H9 (cell line): ENCODE measurements at regions not wholly inside any gene's neighbourhood (a gene's known extent, or its start where the extent isn't known, plus 50 kb on each side); places are given as distances from the start of the nearest gene placed in this dataset.

Source experiments
- DNase-seq: peaks from one replicate; pipeline ENCODE4 v3.0.0-alpha.2; 2017
- H2AFZ ChIP-seq: one replicate; pipeline ENCODE4 v1.6.1; 2013; ENCODE audit warnings: mild to moderate bottlenecking, low read length, control low read depth, moderate library complexity
- H2AK5ac ChIP-seq: 2 replicates; pipeline ENCODE4 v1.6.1; 2013; ENCODE audit warnings: low read length, control low read depth, mixed read lengths; ENCODE audit not compliant: insufficient read length
- H2BK120ac ChIP-seq: one replicate; pipeline ENCODE4 v1.6.1; 2013; ENCODE audit warnings: low read depth, mild to moderate bottlenecking, low read length, control low read depth, inconsistent platforms; ENCODE audit not compliant: poor library complexity, severe bottlenecking
- H2BK12ac ChIP-seq: 2 replicates; pipeline ENCODE4 v1.6.1; 2013; ENCODE audit warnings: low read length, control low read depth, mixed read lengths, low read depth; ENCODE audit not compliant: insufficient read length
- H2BK15ac ChIP-seq: 2 replicates; pipeline ENCODE4 v1.6.1; 2013; ENCODE audit warnings: low read depth, low read length, control low read depth
- H2BK20ac ChIP-seq: one replicate; pipeline ENCODE4 v1.6.1; 2013; ENCODE audit warnings: low read depth, mild to moderate bottlenecking, low read length, control low read depth, inconsistent platforms; ENCODE audit not compliant: poor library complexity, severe bottlenecking
- H2BK5ac ChIP-seq: 2 replicates; pipeline ENCODE4 v1.6.1; 2013; ENCODE audit warnings: low read length, control low read depth, mixed read lengths; ENCODE audit not compliant: insufficient read length
- H3K14ac ChIP-seq: 2 replicates; pipeline ENCODE4 v1.6.1; 2013; ENCODE audit warnings: low read length, control low read depth; ENCODE audit not compliant: insufficient read depth
- H3K18ac ChIP-seq: 2 replicates; pipeline ENCODE4 v1.6.1; 2013; ENCODE audit warnings: low read depth, mild to moderate bottlenecking, mixed read lengths, low read length, control low read depth; ENCODE audit not compliant: insufficient read length
- H3K23ac ChIP-seq: 2 replicates; pipeline ENCODE4 v1.6.1; 2013; ENCODE audit warnings: low read length, control low read depth, mixed read lengths, low read depth; ENCODE audit not compliant: insufficient read length
- H3K23me2 ChIP-seq: 2 replicates; pipeline ENCODE4 v1.6.1; 2013; ENCODE audit warnings: low read depth, mild to moderate bottlenecking, mixed read lengths, low read length, control low read depth; ENCODE audit not compliant: insufficient read length, poor library complexity, severe bottlenecking
- H3K27ac ChIP-seq: 2 replicates; pipeline ENCODE4 v1.5.1; 2013; ENCODE audit warnings: low read length, control low read depth, mixed read lengths, low read depth; ENCODE audit not compliant: insufficient read length
- H3K27me3 ChIP-seq: 2 replicates; pipeline ENCODE4 v1.6.1; 2013; ENCODE audit warnings: low read length, control low read depth, inconsistent platforms; ENCODE audit not compliant: insufficient read depth
- H3K4ac ChIP-seq: 2 replicates; pipeline ENCODE4 v1.6.1; 2013; ENCODE audit warnings: low read depth, mild to moderate bottlenecking, control low read depth, inconsistent platforms, low read length, moderate library complexity
- H3K4me1 ChIP-seq: 2 replicates; pipeline ENCODE4 v1.6.1; 2013; ENCODE audit warnings: low read length, control low read depth, inconsistent platforms; ENCODE audit not compliant: insufficient read depth
- H3K4me2 ChIP-seq: 2 replicates; pipeline ENCODE4 v1.6.1; 2013; ENCODE audit warnings: low read length, control low read depth, mixed read lengths; ENCODE audit not compliant: insufficient read length, insufficient read depth
- H3K56ac ChIP-seq: 2 replicates; pipeline ENCODE4 v1.6.1; 2013; ENCODE audit warnings: low read depth, mild to moderate bottlenecking, mixed read lengths, low read length, control low read depth; ENCODE audit not compliant: insufficient read length
- H3K79me1 ChIP-seq: 2 replicates; pipeline ENCODE4 v1.6.1; 2013; ENCODE audit warnings: low read depth, mild to moderate bottlenecking, moderate library complexity, low read length, control low read depth, inconsistent platforms; ENCODE audit not compliant: insufficient read depth, poor library complexity, severe bottlenecking
- H3K79me2 ChIP-seq: 2 replicates; pipeline ENCODE4 v1.6.1; 2013; ENCODE audit warnings: low read length, control low read depth, inconsistent platforms; ENCODE audit not compliant: insufficient read depth
- H3K9ac ChIP-seq: 2 replicates; pipeline ENCODE4 v1.6.1; 2013; ENCODE audit warnings: low read length, control low read depth, mixed read lengths; ENCODE audit not compliant: insufficient read length; ENCODE audit errors: extremely low read depth
- H3K9me3 ChIP-seq: one replicate; pipeline ENCODE4 v1.6.1; 2013; ENCODE audit warnings: low read depth, low read length, inconsistent platforms; ENCODE audit not compliant: control insufficient read depth
- H3T11ph ChIP-seq: one replicate; pipeline ENCODE4 v1.6.1; 2013; ENCODE audit warnings: mild to moderate bottlenecking, low read length, control low read depth, inconsistent platforms
- H4K20me1 ChIP-seq: one replicate; pipeline ENCODE4 v1.6.1; 2013; ENCODE audit not compliant: control insufficient read depth, insufficient read length, insufficient read depth
- H4K5ac ChIP-seq: 2 replicates; pipeline ENCODE4 v1.6.1; 2013; ENCODE audit warnings: low read depth, mild to moderate bottlenecking, mixed read lengths, low read length, control low read depth; ENCODE audit not compliant: insufficient read length
- H4K8ac ChIP-seq: replicated peaks from 2 replicates; pipeline ENCODE4 v1.6.1; 2013; ENCODE audit warnings: low read length, control low read depth, mixed read lengths, low read depth; ENCODE audit not compliant: insufficient read length
- H4K91ac ChIP-seq: 2 replicates; pipeline ENCODE4 v1.6.1; 2013; ENCODE audit warnings: low read depth, mild to moderate bottlenecking, moderate library complexity, mixed read lengths, low read length, control low read depth; ENCODE audit not compliant: insufficient read length
- H3K27ac Mint-ChIP-seq, 3 experiments: 2 replicates in 2 of 3; 3 replicates in 1 of 3; pipeline ENCODE4 v1.8.0; 2020 to 2021; ENCODE audit warnings: mixed read lengths in 3 of 3, mild to moderate bottlenecking in 1 of 3, moderate library complexity in 1 of 3
- H3K27me3 Mint-ChIP-seq: 2 replicates; pipeline ENCODE4 v1.8.0; 2021; ENCODE audit warnings: low read depth, mild to moderate bottlenecking, moderate library complexity, mixed read lengths
- H3K36me3 Mint-ChIP-seq, 3 experiments: 2 replicates in 2 of 3; 3 replicates in 1 of 3; pipeline ENCODE4 v1.8.0; 2020 to 2021; ENCODE audit warnings: low read depth in 3 of 3, mixed read lengths in 3 of 3; ENCODE audit not compliant: insufficient read depth in 1 of 3
- H3K4me1 Mint-ChIP-seq, 2 experiments: 2 replicates each; pipeline ENCODE4 v1.8.0; 2020; ENCODE audit warnings: mixed read lengths in 2 of 2
- H3K4me3 Mint-ChIP-seq, 2 experiments: 2 replicates in 1 of 2; 3 replicates in 1 of 2; pipeline ENCODE4 v1.8.0; 2020 to 2021; ENCODE audit warnings: mild to moderate bottlenecking in 2 of 2, mixed read lengths in 2 of 2, moderate library complexity in 1 of 2
- H3K9me3 Mint-ChIP-seq, 2 experiments: 2 replicates in 1 of 2; 3 replicates in 1 of 2; pipeline ENCODE4 v1.8.0; 2020; ENCODE audit warnings: mild to moderate bottlenecking in 2 of 2, mixed read lengths in 2 of 2, moderate library complexity in 1 of 2
- WGBS: extraction: QIAGEN DNeasy Blood & Tissue Kit; methylation state at CpG from one replicate; pipeline ENCODE4 v1.1.7; 2013; ENCODE audit warnings: missing lambda C conversion rate, low lambda C conversion rate, mixed read lengths; ENCODE audit not compliant: insufficient read length; ENCODE audit errors: extremely low coverage; 5-methylcytosine and 5-hydroxymethylcytosine counted together
- TF ChIP-seq, protein P1 (sequence below): fragments of 200-600 bp; sonication (generic); conservative IDR thresholded peaks from 3 replicates; pipeline ENCODE4 v1.8.0; 2021; ENCODE audit warnings: antibody characterized with exemption, mild to moderate bottlenecking

DNA sequence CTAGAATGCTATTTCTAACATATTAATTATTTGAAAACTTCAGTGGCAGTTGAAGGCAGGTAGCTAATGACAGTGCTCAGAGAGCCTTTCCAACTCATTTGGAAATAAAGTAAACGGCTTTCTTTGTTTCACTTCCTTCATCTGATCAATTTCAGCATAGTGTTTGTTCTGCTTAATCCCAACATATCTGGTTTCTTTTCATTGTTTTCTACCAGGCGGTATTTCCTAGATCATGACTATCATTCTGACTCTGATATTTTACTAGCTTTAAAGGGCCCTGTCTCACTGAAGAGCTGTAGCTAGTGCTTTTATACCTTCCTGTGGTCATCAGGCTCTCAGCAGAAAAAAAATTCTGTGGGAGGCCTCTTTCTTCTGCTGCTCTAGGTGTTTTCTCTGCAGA lies 178.6 kb downstream of the RBM26 start:
- no peak overlapping the region for H2BK120ac ChIP-seq
- H3T11ph ChIP-seq, result no peak overlapping the region
- no peak for DNase-seq
- no peak overlapping the region for H2BK15ac ChIP-seq
- H3K27me3 ChIP-seq, result no peaks in the 10 kb centered on the region; the same call in 1 of the 2 replicates
- H3K4ac ChIP-seq, result no peak overlapping the region
- TF ChIP-seq, protein P1, sequence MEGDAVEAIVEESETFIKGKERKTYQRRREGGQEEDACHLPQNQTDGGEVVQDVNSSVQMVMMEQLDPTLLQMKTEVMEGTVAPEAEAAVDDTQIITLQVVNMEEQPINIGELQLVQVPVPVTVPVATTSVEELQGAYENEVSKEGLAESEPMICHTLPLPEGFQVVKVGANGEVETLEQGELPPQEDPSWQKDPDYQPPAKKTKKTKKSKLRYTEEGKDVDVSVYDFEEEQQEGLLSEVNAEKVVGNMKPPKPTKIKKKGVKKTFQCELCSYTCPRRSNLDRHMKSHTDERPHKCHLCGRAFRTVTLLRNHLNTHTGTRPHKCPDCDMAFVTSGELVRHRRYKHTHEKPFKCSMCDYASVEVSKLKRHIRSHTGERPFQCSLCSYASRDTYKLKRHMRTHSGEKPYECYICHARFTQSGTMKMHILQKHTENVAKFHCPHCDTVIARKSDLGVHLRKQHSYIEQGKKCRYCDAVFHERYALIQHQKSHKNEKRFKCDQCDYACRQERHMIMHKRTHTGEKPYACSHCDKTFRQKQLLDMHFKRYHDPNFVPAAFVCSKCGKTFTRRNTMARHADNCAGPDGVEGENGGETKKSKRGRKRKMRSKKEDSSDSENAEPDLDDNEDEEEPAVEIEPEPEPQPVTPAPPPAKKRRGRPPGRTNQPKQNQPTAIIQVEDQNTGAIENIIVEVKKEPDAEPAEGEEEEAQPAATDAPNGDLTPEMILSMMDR, result no peak
- H3K79me1 ChIP-seq, result no peaks in the 10 kb centered on the region
- no peaks in the 10 kb centered on the region for H3K79me2 ChIP-seq
- no peak overlapping the region for H3K27ac ChIP-seq
- H3K27me3 Mint-ChIP-seq, result no peaks in the 10 kb centered on the region
- WGBS, result no CpG with 5 or more reads among the region's 2 CpGs
- H3K4me2 ChIP-seq, result no peak overlapping the region
- no peaks in the 10 kb centered on the region for H3K36me3 Mint-ChIP-seq
- H3K9me3 Mint-ChIP-seq, result peaks cover 0 to 2% of the 10 kb centered on the region in 2 experiments; a peak in 2 of 5 replicates
- peaks cover 9 to 10% of the 10 kb centered on the region in 2 experiments for H3K4me1 Mint-ChIP-seq
- no peaks in the 10 kb centered on the region for H3K4me1 ChIP-seq
- no peak overlapping the region for H2BK20ac ChIP-seq
- no peak overlapping the region for H3K14ac ChIP-seq
- H4K20me1 ChIP-seq, result no peaks in the 10 kb centered on the region
- H2AK5ac ChIP-seq, result no peak overlapping the region
- H4K91ac ChIP-seq, result no peak overlapping the region
- H3K4me3 Mint-ChIP-seq, result no peak overlapping the region
- H3K9me3 ChIP-seq, result no peaks in the 10 kb centered on the region
- H3K23ac ChIP-seq, result no peak overlapping the region
- no peak overlapping the region for H2AFZ ChIP-seq
- no peaks in the 10 kb centered on the region for H3K23me2 ChIP-seq
- no peak overlapping the region for H2BK12ac ChIP-seq
- no peak overlapping the region for H3K56ac ChIP-seq
- H4K8ac ChIP-seq, result no peak overlapping the region
- H3K27ac Mint-ChIP-seq, result no peak overlapping the region
- H2BK5ac ChIP-seq, result no peak overlapping the region
- H3K18ac ChIP-seq, result no peak overlapping the region
- H4K5ac ChIP-seq, result no peak overlapping the region
- no peak overlapping the region for H3K9ac ChIP-seq
